ENCODE measurements at regions not wholly inside any gene's neighbourhood (a gene's known extent, or its start where the extent isn't known, plus 50 kb on each side); places are given as distances from the start of the nearest gene placed in this dataset.

- DNase-seq (ENCODE audit: low read depth in 2 of 3, low spot score in 2 of 3) = no peak
Observed at GRCh38 chr12:89257340-89257739, 95.0 kb downstream of the DUSP6 start.

DNA sequence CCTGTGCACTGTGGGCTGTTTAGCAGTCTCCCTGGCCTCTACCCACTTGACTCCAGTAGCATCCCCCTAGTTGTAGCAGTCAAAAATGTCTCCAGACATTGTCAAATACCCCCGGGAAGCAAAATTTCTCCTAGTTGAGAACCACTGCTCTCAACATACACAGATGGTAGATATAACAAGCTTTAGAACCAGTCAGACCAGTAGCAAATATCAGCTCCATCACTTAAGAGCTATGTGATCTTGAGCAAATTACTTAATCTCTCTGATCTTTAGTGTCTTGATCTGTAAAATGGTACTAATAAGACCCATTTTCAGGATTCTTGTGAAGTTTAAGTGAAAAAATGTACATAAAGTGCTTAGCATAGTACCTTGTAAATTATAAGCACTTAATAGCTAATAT, 96.2 kb downstream of the DUSP6 start:
- DNase-seq (ENCODE audit: low read depth in 2 of 3, low spot score in 2 of 3) = no peak

- no peak for DNase-seq (ENCODE audit: low read depth in 2 of 3, low spot score in 2 of 3)
Observed at GRCh38 chr12:89253488-89253887, 98.8 kb downstream of the DUSP6 start.

DNA sequence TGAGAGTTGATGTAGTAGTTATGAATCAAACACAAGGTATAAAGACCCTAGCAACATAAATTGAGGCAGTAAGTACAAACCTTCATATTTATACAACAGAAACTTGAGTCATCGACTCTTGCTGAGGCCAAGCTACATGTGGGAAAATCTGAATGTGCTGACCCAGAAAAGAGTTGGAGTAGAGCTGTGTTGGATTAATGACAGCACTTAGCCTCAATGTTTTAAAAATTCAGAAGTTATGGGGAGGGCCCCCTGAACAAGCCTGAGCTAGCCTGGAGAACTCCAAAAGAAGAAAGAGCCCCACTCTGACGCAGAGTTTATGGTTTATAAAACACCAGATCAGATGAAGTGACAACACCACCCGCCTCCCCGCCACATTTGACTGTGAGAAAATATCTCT, 100.0 kb downstream of the DUSP6 start:
- DNase-seq (ENCODE audit: low read depth in 2 of 3, low spot score in 2 of 3) = no peak

- DNase-seq (ENCODE audit: low read depth in 2 of 3, low spot score in 2 of 3) = no peak
Observed at GRCh38 chr12:89251342-89252271, 100.7 kb downstream of the DUSP6 start.

- no peak for DNase-seq (ENCODE audit: low read depth in 2 of 3, low spot score in 2 of 3)
Observed at GRCh38 chr12:89250636-89251035, 101.7 kb downstream of the DUSP6 start.

- no peak for DNase-seq (ENCODE audit: low read depth in 2 of 3, low spot score in 2 of 3)
Observed at GRCh38 chr12:89250213-89250612, 102.1 kb downstream of the DUSP6 start.

GRCh38 chr12:89247967-89248366, 104.3 kb downstream of the DUSP6 start:
- DNase-seq (ENCODE audit: low read depth in 2 of 3, low spot score in 2 of 3) = no peak

GRCh38 chr12:89247541-89247942, 104.8 kb downstream of the DUSP6 start:
- no peak for DNase-seq (ENCODE audit: low read depth in 2 of 3, low spot score in 2 of 3)

GRCh38 chr12:89245090-89245489, 107.2 kb downstream of the DUSP6 start:
- DNase-seq (ENCODE audit: low read depth in 2 of 3, low spot score in 2 of 3) = no peak

DNA sequence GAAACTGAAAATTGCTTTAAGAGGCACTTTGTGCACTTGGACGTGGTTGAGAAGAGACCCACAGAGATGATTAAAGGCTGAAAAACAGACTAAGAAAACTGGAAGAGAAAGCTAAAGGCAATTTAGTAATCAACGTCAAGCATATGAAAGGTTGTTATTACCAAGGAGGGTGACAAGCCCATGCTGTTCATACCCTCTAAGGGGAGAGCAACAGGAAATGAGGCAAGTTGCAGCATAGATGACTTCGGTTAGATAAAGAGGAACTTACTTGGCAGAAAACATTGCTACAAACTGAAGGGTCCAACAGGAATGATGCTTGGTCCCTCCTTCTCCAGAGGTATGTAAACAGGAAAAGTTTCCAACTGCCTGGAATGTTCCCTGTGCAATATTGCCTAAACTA, 107.8 kb downstream of the DUSP6 start:
- DNase-seq (ENCODE audit: low read depth in 2 of 3, low spot score in 2 of 3) = no peak

DNA sequence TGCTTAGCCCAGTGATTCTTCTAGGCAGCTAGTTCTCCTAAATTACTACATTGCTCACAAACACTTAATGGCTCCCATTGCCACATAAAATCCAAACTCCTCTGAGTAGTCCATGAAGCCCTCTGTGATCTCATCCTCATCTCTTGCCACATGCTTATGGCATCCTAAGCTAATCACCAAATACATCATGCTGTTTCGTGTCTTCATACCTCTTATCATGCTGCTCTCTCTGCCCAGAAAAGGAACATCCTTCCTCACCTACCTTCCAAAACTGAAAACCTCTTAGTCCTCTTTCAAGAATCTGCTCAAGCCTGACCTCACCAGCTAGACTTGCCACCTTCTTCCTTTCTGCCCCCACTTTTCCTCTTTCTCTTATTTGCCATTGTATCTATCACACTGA, 108.5 kb downstream of the DUSP6 start:
- no peak for DNase-seq (ENCODE audit: low read depth in 2 of 3, low spot score in 2 of 3)

- DNase-seq (ENCODE audit: low read depth in 2 of 3, low spot score in 2 of 3) = no peak
Observed at GRCh38 chr12:89239534-89239933, 112.8 kb downstream of the DUSP6 start.

DNA sequence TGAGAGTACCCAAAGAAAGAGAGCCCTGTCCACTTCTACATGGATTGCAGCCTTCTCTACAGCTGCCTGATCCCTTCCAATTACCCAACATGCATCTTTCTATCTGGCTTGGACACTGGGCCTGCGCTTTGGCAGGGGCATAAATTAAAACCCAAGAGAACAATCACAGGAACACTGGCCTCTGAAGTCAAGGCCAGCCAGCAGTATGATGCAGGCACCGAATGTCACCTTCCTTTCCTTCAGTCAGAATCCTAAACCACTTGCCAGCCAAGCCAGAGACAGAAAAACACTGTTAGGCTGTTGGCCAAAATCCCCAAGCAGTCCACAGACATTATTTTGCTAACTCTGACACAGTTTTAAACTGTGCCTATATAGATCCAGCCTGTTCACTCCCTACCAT, 113.7 kb downstream of the DUSP6 start:
- no peak for DNase-seq (ENCODE audit: low read depth in 2 of 3, low spot score in 2 of 3)

DNA sequence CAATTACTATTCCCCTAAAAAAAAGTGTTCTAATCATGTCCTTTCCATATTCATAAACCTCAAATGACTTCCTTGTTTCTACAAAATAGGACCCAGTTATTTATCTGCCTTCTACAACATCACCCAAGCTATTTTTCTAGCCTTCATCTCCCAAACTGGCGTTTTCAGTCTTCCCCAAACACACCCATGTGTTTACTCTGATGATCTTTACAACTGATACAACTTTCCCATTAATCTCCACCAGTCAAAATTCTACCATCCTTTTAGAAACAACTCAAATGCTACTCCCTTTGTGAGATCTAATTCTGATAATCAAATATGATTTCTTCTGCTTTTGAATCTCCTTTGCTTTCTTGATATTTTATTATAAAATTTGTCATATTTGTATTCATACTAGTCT, 114.5 kb downstream of the DUSP6 start:
- DNase-seq (ENCODE audit: low read depth in 2 of 3, low spot score in 2 of 3) = no peak

- DNase-seq (ENCODE audit: low read depth in 2 of 3, low spot score in 2 of 3) = no peak
Observed at GRCh38 chr12:89236748-89237383, 115.4 kb downstream of the DUSP6 start.

DNA sequence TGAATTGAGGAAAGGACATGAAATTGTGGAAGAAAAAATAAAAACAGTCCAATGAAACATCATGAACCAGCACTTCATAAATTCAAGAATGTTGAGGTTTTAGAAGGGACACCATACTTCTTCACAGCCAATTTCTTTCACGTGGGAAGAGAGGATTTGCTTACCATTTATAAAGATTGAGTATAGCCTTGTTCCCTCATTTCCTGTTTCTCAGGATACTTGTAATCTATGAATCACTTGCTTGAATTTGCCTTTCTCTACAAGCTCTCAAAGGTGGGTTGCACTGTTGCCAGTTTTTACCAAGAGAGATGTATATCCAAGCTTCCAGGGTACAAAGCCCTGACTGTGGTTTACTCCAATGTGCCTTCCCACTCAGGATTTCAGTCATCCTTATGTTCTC, 116.1 kb downstream of the DUSP6 start:
- no peak for DNase-seq (ENCODE audit: low read depth in 2 of 3, low spot score in 2 of 3)

- no peak for DNase-seq (ENCODE audit: low read depth in 2 of 3, low spot score in 2 of 3)
Observed at GRCh38 chr12:89235189-89235993, 116.9 kb downstream of the DUSP6 start.

- DNase-seq (ENCODE audit: low read depth in 2 of 3, low spot score in 2 of 3) = no peak
Observed at GRCh38 chr12:89234324-89235114, 117.8 kb downstream of the DUSP6 start.

- no peak for DNase-seq (ENCODE audit: low read depth in 2 of 3, low spot score in 2 of 3)
Observed at GRCh38 chr12:89231686-89232085, 120.6 kb downstream of the DUSP6 start.
